Panc1 (cell line): ENCODE measurements at regions not wholly inside any gene's neighbourhood (a gene's known extent, or its start where the extent isn't known, plus 50 kb on each side); places are given as distances from the start of the nearest gene placed in this dataset.

Experiments used
- CTCF ChIP-seq: fragments of 450-650 bp; IDR thresholded peaks from 2 replicates; pipeline ENCODE4 v1.5.1; 2017; ENCODE audit warnings: mild to moderate bottlenecking
- POLR2AphosphoS5 ChIP-seq: IDR thresholded peaks from 2 replicates; pipeline ENCODE4 v1.6.1; 2012; ENCODE audit warnings: mild to moderate bottlenecking, low read depth, low read length, moderate library complexity
- REST ChIP-seq, 2 experiments: IDR thresholded peaks; 2 replicates each; pipeline ENCODE4 v1.6.1; 2011 to 2012; ENCODE audit warnings: low read depth in 2 of 2, control low read depth in 1 of 2, low read length in 1 of 2, mild to moderate bottlenecking in 1 of 2, moderate library complexity in 1 of 2; ENCODE audit not compliant: insufficient read depth in 1 of 2
- SIN3A ChIP-seq: IDR thresholded peaks from 2 replicates; pipeline ENCODE4 v1.6.1; 2012; ENCODE audit warnings: low read depth, mild to moderate bottlenecking, low read length, moderate library complexity, borderline replicate concordance; ENCODE audit not compliant: insufficient read depth
- TCF7L2 ChIP-seq: IDR thresholded peaks from 2 replicates; pipeline ENCODE4 v1.6.1; 2011; ENCODE audit warnings: mild to moderate bottlenecking, low read depth, low read length, inconsistent platforms

GRCh38 chr3:13141991-13142412 is 68.8 kb upstream of the IQSEC1 start:
- TF ChIP-seq CTCF (no peak), POLR2AphosphoS5 (no peak), SIN3A (no peak), REST (IDR thresholded peaks at IDR 0.05; ENCODE audit: insufficient read depth in 1 of 2, low read depth in 2 of 2, low read length in 1 of 2) (peak; percentile 88 to 95), TCF7L2 (no peak)
